ENCODE measurements at regions not wholly inside any gene's neighbourhood (a gene's known extent, or its start where the extent isn't known, plus 50 kb on each side); places are given as distances from the start of the nearest gene placed in this dataset.

GRCh38 chr3:157097198-157097597, 62.7 kb downstream of the CCNL1 start:
- in situ Hi-C loops (cut with MboI; ENCODE audit: low sequenced_read_pairs): loop anchor here (25.0 kb wide), 3 partner anchors 410 to 960 kb away; no protein-coding TSS in a partner anchor

DNA sequence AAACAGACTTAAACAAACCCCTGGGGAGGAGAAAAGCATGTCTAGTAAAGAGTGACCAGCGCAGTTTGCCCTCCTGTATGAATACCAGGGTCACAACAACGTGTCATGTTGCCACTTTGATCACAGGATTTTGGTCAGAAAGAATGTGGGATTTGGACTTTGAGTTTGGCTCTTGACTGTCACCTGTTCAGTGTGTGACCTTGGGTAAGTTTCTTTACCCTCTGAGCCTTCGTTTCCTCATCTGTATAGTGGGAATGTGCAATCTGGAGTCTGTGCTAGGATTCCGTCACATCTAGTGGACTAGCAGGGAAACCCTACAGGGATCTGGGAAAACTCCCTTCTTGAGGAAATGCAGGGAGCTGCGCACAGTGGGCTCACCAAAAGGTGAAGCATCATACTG, 63.6 kb downstream of the CCNL1 start:
- in situ Hi-C loops (cut with MboI; ENCODE audit: low sequenced_read_pairs): loop anchor here (25.0 kb wide), 3 partner anchors 409 to 959 kb away; no protein-coding TSS in a partner anchor

Measured in HL-60/S4 treated with phorbol 12-myristate 13-acetate at 8.2 ng/mL for 4 days and 3 days (cell line).